GM23338 (cell line): ENCODE measurements at regions not wholly inside any gene's neighbourhood (a gene's known extent, or its start where the extent isn't known, plus 50 kb on each side); places are given as distances from the start of the nearest gene placed in this dataset.

Experiments used
- CTCF ChIP-seq, 2 experiments: fragments of 200-600 bp in 1 of 2; sonication (generic) in 1 of 2; conservative IDR thresholded peaks; 2 replicates each; pipeline versions ENCODE4 v1.5.1 to v1.6.1; 2016 to 2017; ENCODE audit warnings: antibody characterized with exemption in 2 of 2, low read depth in 2 of 2, mild to moderate bottlenecking in 2 of 2, moderate library complexity in 1 of 2
- EZH2 ChIP-seq: fragments of 200-600 bp; sonication (generic); IDR thresholded peaks from one replicate; pipeline ENCODE4 v1.8.0; 2017; ENCODE audit warnings: antibody characterized with exemption, mild to moderate bottlenecking, low read depth; ENCODE audit not compliant: unreplicated experiment
- EZH2phosphoT487 ChIP-seq: fragments of 200-600 bp; sonication (generic); IDR thresholded peaks from one replicate; pipeline ENCODE4 v1.8.1; 2018; ENCODE audit warnings: antibody characterized with exemption; ENCODE audit not compliant: unreplicated experiment
- JUNB ChIP-seq: IDR thresholded peaks from one replicate; pipeline ENCODE4 v1.6.1; 2016; ENCODE audit warnings: antibody characterized with exemption; ENCODE audit not compliant: unreplicated experiment
- NANOG ChIP-seq: IDR thresholded peaks from 2 replicates; pipeline ENCODE4 v1.6.1; 2016; ENCODE audit warnings: antibody characterized with exemption, borderline replicate concordance
- REST ChIP-seq: IDR thresholded peaks from one replicate; pipeline ENCODE4 v1.6.1; 2018; ENCODE audit warnings: antibody characterized with exemption; ENCODE audit not compliant: unreplicated experiment
- STAT1 ChIP-seq: IDR thresholded peaks from one replicate; pipeline ENCODE4 v1.6.1; 2016; ENCODE audit warnings: antibody characterized with exemption; ENCODE audit not compliant: unreplicated experiment
- ZNF462 ChIP-seq: fragments of 250-450 bp; sonication (Bioruptor Pico); IDR thresholded peaks from 2 replicates; pipeline ENCODE4 v1.5.0; 2020; ENCODE audit warnings: mild to moderate bottlenecking, moderate library complexity

GRCh38 chr5:174806729-174807128 lies 82.3 kb downstream of the MSX2 start (continued):
- no peak for TF ChIP-seq ZNF462 (CRISPR knock-in tag)
- TF ChIP-seq REST: no peak
- TF ChIP-seq STAT1: no peak
- no peak for TF ChIP-seq EZH2
- TF ChIP-seq JUNB: no peak
- TF ChIP-seq CTCF (conservative IDR thresholded peaks at IDR 0.05; ENCODE audit: low read depth in 2 of 2): no peak
- TF ChIP-seq NANOG: no peak
- TF ChIP-seq EZH2phosphoT487: no peak
